HG03095 (cell line): ENCODE measurements at regions not wholly inside any gene's neighbourhood (a gene's known extent, or its start where the extent isn't known, plus 50 kb on each side); places are given as distances from the start of the nearest gene placed in this dataset.

Experiments used
- ATAC-seq: cut with Tn5 transposase; IDR thresholded peaks from one replicate; pipeline ENCODE4 v1.9.1; 2021; ENCODE audit warnings: moderate library complexity; ENCODE audit not compliant: unreplicated experiment

- no peak for ATAC-seq
Observed at GRCh38 chr6:126091466-126091865, 105.1 kb downstream of the TRMT11 start.

GRCh38 chr6:126093108-126093507, 106.8 kb downstream of the TRMT11 start:
- ATAC-seq, result no peak

GRCh38 chr6:126094411-126094810, 108.1 kb downstream of the TRMT11 start:
- no peak for ATAC-seq

GRCh38 chr6:126100386-126100785, 114.0 kb downstream of the TRMT11 start:
- ATAC-seq, result no peak

- ATAC-seq, result no peak
Observed at GRCh38 chr6:126102358-126102757, 116.0 kb downstream of the TRMT11 start.

- ATAC-seq, result no peak
Observed at GRCh38 chr6:126103993-126104392, 117.7 kb downstream of the TRMT11 start.

- ATAC-seq, result no peak
Observed at GRCh38 chr6:126107475-126108166, 121.3 kb downstream of the TRMT11 start.

- ATAC-seq, result no peak
Observed at GRCh38 chr6:126110512-126111270, 124.4 kb downstream of the TRMT11 start.

GRCh38 chr6:126111327-126111726, 125.0 kb downstream of the TRMT11 start:
- no peak for ATAC-seq

- ATAC-seq, result no peak
Observed at GRCh38 chr6:126112171-126112632, 125.9 kb downstream of the TRMT11 start.

- ATAC-seq, result peak; percentile 59
Observed at GRCh38 chr6:126113261-126113660, 126.9 kb downstream of the TRMT11 start.

GRCh38 chr6:126117251-126117650, 130.9 kb downstream of the TRMT11 start:
- no peak for ATAC-seq

GRCh38 chr6:126118058-126118755, 131.9 kb downstream of the TRMT11 start:
- ATAC-seq, result no peak

- ATAC-seq, result no peak
Observed at GRCh38 chr6:126118936-126119335, 132.6 kb downstream of the TRMT11 start.

- no peak for ATAC-seq
Observed at GRCh38 chr6:126123226-126123625, 136.9 kb downstream of the TRMT11 start.

GRCh38 chr6:126127659-126128058, 141.3 kb downstream of the TRMT11 start:
- ATAC-seq, result no peak

GRCh38 chr6:126131246-126131645, 144.9 kb downstream of the TRMT11 start:
- ATAC-seq, result no peak

GRCh38 chr6:126133984-126134383, 147.6 kb downstream of the TRMT11 start:
- no peak for ATAC-seq

- ATAC-seq, result no peak
Observed at GRCh38 chr6:126134491-126134890, 148.2 kb downstream of the TRMT11 start.

- ATAC-seq, result no peak
Observed at GRCh38 chr6:126140015-126140414, 153.7 kb downstream of the TRMT11 start.

- ATAC-seq, result no peak
Observed at GRCh38 chr6:126143761-126144251, 157.5 kb downstream of the TRMT11 start.

GRCh38 chr6:126145351-126145750, 159.0 kb downstream of the TRMT11 start:
- ATAC-seq, result no peak
